SK-N-SH treated with all-trans-retinoic acid at 6 μM for 48 hours (cell line): ENCODE measurements at regions not wholly inside any gene's neighbourhood (a gene's known extent, or its start where the extent isn't known, plus 50 kb on each side); places are given as distances from the start of the nearest gene placed in this dataset.

Source experiments
- ATAC-seq: fragments of 200-7000 bp; cut with Tn5 transposase; 3 replicates; pipeline ENCODE4 v1.9.1; 2020; ENCODE audit warnings: mild to moderate bottlenecking, moderate library complexity
- ARNTL ChIP-seq: fragments of 450-650 bp; formaldehyde crosslinking; IDR thresholded peaks from 2 replicates; pipeline ENCODE4 v1.5.0; 2020; ENCODE audit warnings: low read depth, mild to moderate bottlenecking, moderate library complexity, borderline replicate concordance
- BACH2 ChIP-seq: fragments of 250-450 bp; sonication (Bioruptor Pico); IDR thresholded peaks from 2 replicates; pipeline ENCODE4 v1.9.0; 2021; ENCODE audit warnings: mild to moderate bottlenecking, borderline replicate concordance
- CSDC2 ChIP-seq: fragments of 250-450 bp; sonication (Bioruptor Pico); IDR thresholded peaks from 2 replicates; pipeline ENCODE4 v1.5.0; 2020; ENCODE audit warnings: mild to moderate bottlenecking, moderate library complexity
- ESRRG ChIP-seq: fragments of 250-450 bp; sonication (Bioruptor Pico); IDR thresholded peaks from 2 replicates; pipeline ENCODE4 v1.6.1; 2021; ENCODE audit warnings: mild to moderate bottlenecking
- GLIS3 ChIP-seq: fragments of 250-450 bp; sonication (Bioruptor Pico); IDR thresholded peaks from 2 replicates; pipeline ENCODE4 v1.5.0; 2020; ENCODE audit warnings: mild to moderate bottlenecking, moderate library complexity
- ISL1 ChIP-seq: fragments of 250-450 bp; sonication (Bioruptor Pico); IDR thresholded peaks from 2 replicates; pipeline ENCODE4 v2.1.2; 2022; ENCODE audit warnings: mild to moderate bottlenecking, moderate library complexity
- OSR1 ChIP-seq: fragments of 250-450 bp; sonication (Bioruptor Pico); IDR thresholded peaks from 2 replicates; pipeline ENCODE4 v1.8.0; 2022; ENCODE audit warnings: moderate library complexity, mild to moderate bottlenecking, inconsistent platforms
- SNAI2 ChIP-seq: fragments of 250-450 bp; sonication (Bioruptor Pico); IDR thresholded peaks from 2 replicates; pipeline ENCODE4 v1.5.0; 2020; ENCODE audit warnings: mild to moderate bottlenecking, moderate library complexity
- TCF4 ChIP-seq: fragments of 250-450 bp; sonication (Bioruptor Pico); IDR thresholded peaks from 2 replicates; pipeline ENCODE4 v1.8.0; 2021; ENCODE audit warnings: mild to moderate bottlenecking, moderate library complexity, borderline replicate concordance
- TOX ChIP-seq: fragments of 250-450 bp; sonication (Bioruptor Pico); IDR thresholded peaks from 2 replicates; pipeline ENCODE4 v1.8.0; 2021; ENCODE audit warnings: mild to moderate bottlenecking, moderate library complexity, borderline replicate concordance
- ZC3H10 ChIP-seq: fragments of 250-450 bp; sonication (Bioruptor Pico); IDR thresholded peaks from 2 replicates; pipeline ENCODE4 v1.5.1; 2021; ENCODE audit warnings: mild to moderate bottlenecking, moderate library complexity
- ZFP3 ChIP-seq: fragments of 250-450 bp; sonication (Bioruptor Pico); IDR thresholded peaks from 2 replicates; pipeline ENCODE4 v1.5.0; 2020; ENCODE audit warnings: mild to moderate bottlenecking, moderate library complexity
- ZNF70 ChIP-seq: fragments of 450-650 bp; formaldehyde crosslinking; IDR thresholded peaks from 2 replicates; pipeline ENCODE4 v1.5.0; 2020; ENCODE audit warnings: mild to moderate bottlenecking, moderate library complexity
- ZNF8 ChIP-seq: fragments of 450-650 bp; formaldehyde crosslinking; IDR thresholded peaks from 2 replicates; pipeline ENCODE4 v1.5.0; 2020; ENCODE audit warnings: mild to moderate bottlenecking, moderate library complexity
- TF ChIP-seq, protein P1 (sequence below): fragments of 250-450 bp; sonication (Bioruptor Pico); IDR thresholded peaks from 2 replicates; pipeline ENCODE4 v1.8.0; 2021; ENCODE audit warnings: low read depth, mild to moderate bottlenecking, moderate library complexity, borderline replicate concordance
- TF ChIP-seq, protein P2 (sequence below): fragments of 250-450 bp; sonication (Bioruptor Pico); IDR thresholded peaks from 2 replicates; pipeline ENCODE4 v1.5.0; 2020; ENCODE audit warnings: mild to moderate bottlenecking, moderate library complexity
- TF ChIP-seq, protein P3 (sequence below): fragments of 250-450 bp; sonication (Bioruptor Pico); IDR thresholded peaks from 2 replicates; pipeline ENCODE4 v1.5.1; 2020; ENCODE audit warnings: low read depth, mild to moderate bottlenecking, moderate library complexity
- TF ChIP-seq, protein P4 (sequence below): fragments of 250-450 bp; sonication (Bioruptor Pico); IDR thresholded peaks from 2 replicates; pipeline ENCODE4 v1.5.1; 2021; ENCODE audit warnings: mild to moderate bottlenecking, moderate library complexity

DNA sequence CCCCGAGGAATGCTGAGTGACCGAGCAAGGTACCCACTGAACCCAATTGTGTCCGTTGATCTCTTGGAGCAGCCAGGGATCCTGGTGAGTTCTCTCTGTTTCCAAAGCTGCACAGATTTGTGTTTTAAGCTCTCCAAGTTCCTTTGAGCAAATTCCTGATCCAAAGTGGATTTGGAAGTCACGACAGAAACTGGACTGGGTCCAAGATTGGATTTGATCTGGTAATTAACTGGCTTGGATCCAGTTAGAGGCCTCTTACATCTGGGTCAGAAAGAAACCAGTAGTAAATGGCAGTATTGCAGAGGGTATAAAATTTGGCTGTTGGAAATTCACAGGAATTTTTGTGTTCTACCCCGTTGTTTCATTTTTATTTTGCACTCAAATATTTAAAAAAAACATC lies 119.5 kb downstream of the PMP22 start:
- no peak for ATAC-seq
- TF ChIP-seq ZC3H10 (CRISPR knock-in tag) (no peak), ZFP3 (CRISPR knock-in tag) (no peak), OSR1 (CRISPR knock-in tag) (no peak), ISL1 (CRISPR knock-in tag) (no peak), TCF4 (no peak), GLIS3 (CRISPR knock-in tag) (no peak), SNAI2 (CRISPR knock-in tag) (no peak), BACH2 (no peak), TOX (CRISPR knock-in tag) (no peak), ZNF70 (CRISPR knock-in tag) (no peak)
- TF ChIP-seq, protein P1, sequence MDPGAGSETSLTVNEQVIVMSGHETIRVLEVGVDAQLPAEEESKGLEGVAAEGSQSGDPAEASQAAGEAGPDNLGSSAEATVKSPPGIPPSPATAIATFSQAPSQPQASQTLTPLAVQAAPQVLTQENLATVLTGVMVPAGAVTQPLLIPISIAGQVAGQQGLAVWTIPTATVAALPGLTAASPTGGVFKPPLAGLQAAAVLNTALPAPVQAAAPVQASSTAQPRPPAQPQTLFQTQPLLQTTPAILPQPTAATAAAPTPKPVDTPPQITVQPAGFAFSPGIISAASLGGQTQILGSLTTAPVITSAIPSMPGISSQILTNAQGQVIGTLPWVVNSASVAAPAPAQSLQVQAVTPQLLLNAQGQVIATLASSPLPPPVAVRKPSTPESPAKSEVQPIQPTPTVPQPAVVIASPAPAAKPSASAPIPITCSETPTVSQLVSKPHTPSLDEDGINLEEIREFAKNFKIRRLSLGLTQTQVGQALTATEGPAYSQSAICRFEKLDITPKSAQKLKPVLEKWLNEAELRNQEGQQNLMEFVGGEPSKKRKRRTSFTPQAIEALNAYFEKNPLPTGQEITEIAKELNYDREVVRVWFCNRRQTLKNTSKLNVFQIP, result no peak
- TF ChIP-seq, protein P2, sequence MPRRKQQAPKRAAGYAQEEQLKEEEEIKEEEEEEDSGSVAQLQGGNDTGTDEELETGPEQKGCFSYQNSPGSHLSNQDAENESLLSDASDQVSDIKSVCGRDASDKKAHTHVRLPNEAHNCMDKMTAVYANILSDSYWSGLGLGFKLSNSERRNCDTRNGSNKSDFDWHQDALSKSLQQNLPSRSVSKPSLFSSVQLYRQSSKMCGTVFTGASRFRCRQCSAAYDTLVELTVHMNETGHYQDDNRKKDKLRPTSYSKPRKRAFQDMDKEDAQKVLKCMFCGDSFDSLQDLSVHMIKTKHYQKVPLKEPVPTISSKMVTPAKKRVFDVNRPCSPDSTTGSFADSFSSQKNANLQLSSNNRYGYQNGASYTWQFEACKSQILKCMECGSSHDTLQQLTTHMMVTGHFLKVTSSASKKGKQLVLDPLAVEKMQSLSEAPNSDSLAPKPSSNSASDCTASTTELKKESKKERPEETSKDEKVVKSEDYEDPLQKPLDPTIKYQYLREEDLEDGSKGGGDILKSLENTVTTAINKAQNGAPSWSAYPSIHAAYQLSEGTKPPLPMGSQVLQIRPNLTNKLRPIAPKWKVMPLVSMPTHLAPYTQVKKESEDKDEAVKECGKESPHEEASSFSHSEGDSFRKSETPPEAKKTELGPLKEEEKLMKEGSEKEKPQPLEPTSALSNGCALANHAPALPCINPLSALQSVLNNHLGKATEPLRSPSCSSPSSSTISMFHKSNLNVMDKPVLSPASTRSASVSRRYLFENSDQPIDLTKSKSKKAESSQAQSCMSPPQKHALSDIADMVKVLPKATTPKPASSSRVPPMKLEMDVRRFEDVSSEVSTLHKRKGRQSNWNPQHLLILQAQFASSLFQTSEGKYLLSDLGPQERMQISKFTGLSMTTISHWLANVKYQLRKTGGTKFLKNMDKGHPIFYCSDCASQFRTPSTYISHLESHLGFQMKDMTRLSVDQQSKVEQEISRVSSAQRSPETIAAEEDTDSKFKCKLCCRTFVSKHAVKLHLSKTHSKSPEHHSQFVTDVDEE (CRISPR knock-in tag), result no peak
- TF ChIP-seq, all 23 proteins: peak for 0

DNA sequence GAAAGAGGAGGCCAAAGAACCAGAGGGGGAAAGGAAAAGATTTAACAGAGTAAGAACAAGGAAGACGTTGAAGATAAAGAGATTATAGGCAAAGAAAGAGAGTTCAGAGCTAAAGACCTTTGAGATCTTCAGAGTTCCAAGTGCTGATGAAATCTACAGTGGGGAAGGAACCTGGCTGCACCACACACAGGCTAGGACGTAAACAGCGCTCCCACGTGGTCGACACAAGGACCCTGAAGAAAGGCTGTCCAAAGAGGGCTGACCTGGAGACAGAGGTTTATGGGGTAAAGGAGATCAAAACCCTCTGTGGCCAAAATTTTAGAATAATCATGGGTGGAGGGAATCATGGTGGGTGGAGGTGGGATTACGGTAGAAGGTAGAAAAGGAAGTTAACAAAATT lies 121.6 kb downstream of the PMP22 start:
- no peak for ATAC-seq
- no peak for TF ChIP-seq ESRRG

DNA sequence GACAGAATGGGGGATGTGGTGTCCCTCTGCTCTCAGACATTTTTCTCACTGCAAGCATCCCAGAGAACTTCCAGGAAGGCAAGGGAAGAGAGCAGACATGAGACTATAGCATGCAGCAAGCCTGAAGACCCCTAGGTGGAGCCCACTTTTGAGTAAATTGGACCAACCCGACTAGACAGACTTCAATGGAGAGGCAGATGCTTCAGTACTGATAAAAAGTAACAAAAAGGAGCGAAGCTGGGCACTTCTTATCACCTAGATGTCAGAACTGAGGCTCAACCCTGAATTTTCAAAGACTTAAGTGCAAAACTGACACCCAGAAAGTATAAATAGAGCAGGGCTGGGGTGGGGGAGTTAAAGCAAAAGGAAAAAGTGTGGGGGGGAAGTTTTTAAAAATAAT lies 130.8 kb downstream of the PMP22 start:
- ATAC-seq, result no peak
- TF ChIP-seq, protein P3, sequence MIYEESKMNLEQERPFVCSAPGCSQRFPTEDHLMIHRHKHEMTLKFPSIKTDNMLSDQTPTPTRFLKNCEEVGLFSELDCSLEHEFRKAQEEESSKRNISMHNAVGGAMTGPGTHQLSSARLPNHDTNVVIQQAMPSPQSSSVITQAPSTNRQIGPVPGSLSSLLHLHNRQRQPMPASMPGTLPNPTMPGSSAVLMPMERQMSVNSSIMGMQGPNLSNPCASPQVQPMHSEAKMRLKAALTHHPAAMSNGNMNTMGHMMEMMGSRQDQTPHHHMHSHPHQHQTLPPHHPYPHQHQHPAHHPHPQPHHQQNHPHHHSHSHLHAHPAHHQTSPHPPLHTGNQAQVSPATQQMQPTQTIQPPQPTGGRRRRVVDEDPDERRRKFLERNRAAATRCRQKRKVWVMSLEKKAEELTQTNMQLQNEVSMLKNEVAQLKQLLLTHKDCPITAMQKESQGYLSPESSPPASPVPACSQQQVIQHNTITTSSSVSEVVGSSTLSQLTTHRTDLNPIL (CRISPR knock-in tag), result no peak
- TF ChIP-seq ISL1 (CRISPR knock-in tag), result no peak
- TF ChIP-seq ZNF70 (CRISPR knock-in tag), result no peak
- TF ChIP-seq ZNF8 (CRISPR knock-in tag), result no peak
- TF ChIP-seq, protein P1, result no peak
- TF ChIP-seq BACH2, result no peak
- TF ChIP-seq SNAI2 (CRISPR knock-in tag), result no peak
- no peak for TF ChIP-seq ESRRG
- TF ChIP-seq TCF4, result no peak
- no peak for TF ChIP-seq CSDC2 (CRISPR knock-in tag)
- TF ChIP-seq, protein P2 (CRISPR knock-in tag), result no peak
- TF ChIP-seq, protein P4, sequence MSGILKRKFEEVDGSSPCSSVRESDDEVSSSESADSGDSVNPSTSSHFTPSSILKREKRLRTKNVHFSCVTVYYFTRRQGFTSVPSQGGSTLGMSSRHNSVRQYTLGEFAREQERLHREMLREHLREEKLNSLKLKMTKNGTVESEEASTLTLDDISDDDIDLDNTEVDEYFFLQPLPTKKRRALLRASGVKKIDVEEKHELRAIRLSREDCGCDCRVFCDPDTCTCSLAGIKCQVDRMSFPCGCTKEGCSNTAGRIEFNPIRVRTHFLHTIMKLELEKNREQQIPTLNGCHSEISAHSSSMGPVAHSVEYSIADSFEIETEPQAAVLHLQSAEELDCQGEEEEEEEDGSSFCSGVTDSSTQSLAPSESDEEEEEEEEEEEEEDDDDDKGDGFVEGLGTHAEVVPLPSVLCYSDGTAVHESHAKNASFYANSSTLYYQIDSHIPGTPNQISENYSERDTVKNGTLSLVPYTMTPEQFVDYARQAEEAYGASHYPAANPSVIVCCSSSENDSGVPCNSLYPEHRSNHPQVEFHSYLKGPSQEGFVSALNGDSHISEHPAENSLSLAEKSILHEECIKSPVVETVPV (CRISPR knock-in tag), result no peak

DNA sequence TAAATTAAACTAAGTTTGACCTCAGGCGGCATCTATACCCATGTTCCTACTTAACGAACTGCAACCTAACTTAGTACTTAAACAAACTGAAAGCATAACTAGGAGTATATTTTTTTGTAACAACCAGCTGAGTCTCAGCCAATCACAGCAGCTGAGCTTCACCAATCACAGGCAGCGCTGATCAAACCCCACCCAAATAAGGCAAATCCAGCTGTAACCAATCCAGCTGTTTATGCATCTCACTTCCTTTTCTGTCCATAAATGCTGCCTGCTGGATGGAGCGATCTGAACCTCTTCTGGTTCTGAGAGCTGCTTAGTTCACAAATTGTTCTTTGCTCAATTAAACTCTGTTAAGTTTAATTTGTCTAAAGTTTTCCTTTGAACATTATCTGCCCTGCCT lies 131.3 kb downstream of the PMP22 start:
- TF ChIP-seq GLIS3 (CRISPR knock-in tag), result no peak
- TF ChIP-seq ESRRG, result no peak
- TF ChIP-seq ZFP3 (CRISPR knock-in tag), result no peak
- TF ChIP-seq, protein P4 (CRISPR knock-in tag), result no peak
- no peak for TF ChIP-seq ARNTL
- no peak for TF ChIP-seq TCF4
- no peak for TF ChIP-seq BACH2
- ATAC-seq, result no peak
